ENCODE measurements at regions not wholly inside any gene's neighbourhood (a gene's known extent, or its start where the extent isn't known, plus 50 kb on each side); places are given as distances from the start of the nearest gene placed in this dataset.

- no peaks in the 10 kb centered on the region for H3K36me3 ChIP-seq (ENCODE audit: insufficient read depth, low read length)
- no peak overlapping the region for H3K4me2 ChIP-seq (ENCODE audit: low read length)
- no peak overlapping the region for H3K9ac ChIP-seq (ENCODE audit: low read length)
- no peak for TF ChIP-seq EZH2 (IDR thresholded peaks at IDR 0.05; ENCODE audit: borderline replicate concordance, low read length)
- TF ChIP-seq, protein P1, sequence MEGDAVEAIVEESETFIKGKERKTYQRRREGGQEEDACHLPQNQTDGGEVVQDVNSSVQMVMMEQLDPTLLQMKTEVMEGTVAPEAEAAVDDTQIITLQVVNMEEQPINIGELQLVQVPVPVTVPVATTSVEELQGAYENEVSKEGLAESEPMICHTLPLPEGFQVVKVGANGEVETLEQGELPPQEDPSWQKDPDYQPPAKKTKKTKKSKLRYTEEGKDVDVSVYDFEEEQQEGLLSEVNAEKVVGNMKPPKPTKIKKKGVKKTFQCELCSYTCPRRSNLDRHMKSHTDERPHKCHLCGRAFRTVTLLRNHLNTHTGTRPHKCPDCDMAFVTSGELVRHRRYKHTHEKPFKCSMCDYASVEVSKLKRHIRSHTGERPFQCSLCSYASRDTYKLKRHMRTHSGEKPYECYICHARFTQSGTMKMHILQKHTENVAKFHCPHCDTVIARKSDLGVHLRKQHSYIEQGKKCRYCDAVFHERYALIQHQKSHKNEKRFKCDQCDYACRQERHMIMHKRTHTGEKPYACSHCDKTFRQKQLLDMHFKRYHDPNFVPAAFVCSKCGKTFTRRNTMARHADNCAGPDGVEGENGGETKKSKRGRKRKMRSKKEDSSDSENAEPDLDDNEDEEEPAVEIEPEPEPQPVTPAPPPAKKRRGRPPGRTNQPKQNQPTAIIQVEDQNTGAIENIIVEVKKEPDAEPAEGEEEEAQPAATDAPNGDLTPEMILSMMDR (IDR thresholded peaks at IDR 0.05; ENCODE audit: low read length): no peak
- H3K4me1 ChIP-seq (ENCODE audit: insufficient read depth, low read length, severe bottlenecking): no peaks in the 10 kb centered on the region
- H3F3A ChIP-seq (ENCODE audit: insufficient read depth, low read length): no peaks in the 10 kb centered on the region
- H3K27me3 ChIP-seq (ENCODE audit: insufficient read depth, low read length): no peaks in the 10 kb centered on the region
- no peaks in the 10 kb centered on the region for H3K9me2 ChIP-seq (ENCODE audit: low read depth, low read length)
- H3K4me3 ChIP-seq (ENCODE audit: low read depth, low read length, poor library complexity, severe bottlenecking): no peak overlapping the region
- no peaks in the 10 kb centered on the region for H3K9me3 ChIP-seq (ENCODE audit: low read length)
- H3K79me2 ChIP-seq (ENCODE audit: insufficient read depth, low read length): no peaks in the 10 kb centered on the region
- no peak overlapping the region for H2AFZ ChIP-seq (ENCODE audit: low read length)
- no peaks in the 10 kb centered on the region for H4K20me1 ChIP-seq (ENCODE audit: insufficient read depth, low read length)
- H3K27ac ChIP-seq (ENCODE audit: low read depth, low read length, poor library complexity, severe bottlenecking): no peak overlapping the region
Observed at GRCh38 chr10:107873007-107873406, 708.5 kb upstream of the SORCS1 start.

- H3K79me2 ChIP-seq (ENCODE audit: insufficient read depth, low read length): no peaks in the 10 kb centered on the region
- H2AFZ ChIP-seq (ENCODE audit: low read length): no peak overlapping the region
- H3K9me3 ChIP-seq (ENCODE audit: low read length): no peaks in the 10 kb centered on the region
- no peak overlapping the region for H3K4me2 ChIP-seq (ENCODE audit: low read length)
- H3K27me3 ChIP-seq (ENCODE audit: insufficient read depth, low read length): no peaks in the 10 kb centered on the region
- no peaks in the 10 kb centered on the region for H3F3A ChIP-seq (ENCODE audit: insufficient read depth, low read length)
- H3K36me3 ChIP-seq (ENCODE audit: insufficient read depth, low read length): no peaks in the 10 kb centered on the region
- H3K9me2 ChIP-seq (ENCODE audit: low read depth, low read length): no peaks in the 10 kb centered on the region
- TF ChIP-seq EZH2 (IDR thresholded peaks at IDR 0.05; ENCODE audit: borderline replicate concordance, low read length): no peak
- TF ChIP-seq, protein P1 (IDR thresholded peaks at IDR 0.05; ENCODE audit: low read length): no peak
- no peak overlapping the region for H3K27ac ChIP-seq (ENCODE audit: low read depth, low read length, poor library complexity, severe bottlenecking)
- no peak overlapping the region for H3K4me3 ChIP-seq (ENCODE audit: low read depth, low read length, poor library complexity, severe bottlenecking)
- no peaks in the 10 kb centered on the region for H4K20me1 ChIP-seq (ENCODE audit: insufficient read depth, low read length)
- H3K9ac ChIP-seq (ENCODE audit: low read length): no peak overlapping the region
- no peaks in the 10 kb centered on the region for H3K4me1 ChIP-seq (ENCODE audit: insufficient read depth, low read length, severe bottlenecking)
Observed at GRCh38 chr10:107865691-107866090, 701.2 kb upstream of the SORCS1 start.

DNA sequence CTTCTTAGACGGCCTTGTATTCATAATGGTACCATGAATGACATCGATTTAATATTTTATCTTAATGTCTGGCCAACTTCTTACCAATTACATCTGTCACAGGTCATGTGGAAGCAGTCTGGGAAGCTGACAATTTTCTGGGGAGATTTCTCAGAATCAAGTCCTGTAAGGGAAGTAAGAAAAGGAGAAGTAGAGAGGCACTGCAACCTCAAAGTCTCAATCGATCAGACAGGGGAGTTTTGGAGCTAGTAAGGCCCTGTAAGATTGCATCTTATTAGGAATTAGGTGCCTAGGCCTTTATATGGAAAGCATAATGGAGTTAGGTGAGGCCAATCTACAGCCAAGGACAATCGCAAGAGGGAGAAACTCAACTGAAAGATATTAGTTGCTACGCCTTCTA, 694.6 kb upstream of the SORCS1 start:
- H3K79me2 ChIP-seq (ENCODE audit: insufficient read depth, low read length): no peaks in the 10 kb centered on the region
- no peak overlapping the region for H3K4me2 ChIP-seq (ENCODE audit: low read length)
- TF ChIP-seq, protein P1 (IDR thresholded peaks at IDR 0.05; ENCODE audit: low read length): no peak
- no peak for TF ChIP-seq EZH2 (IDR thresholded peaks at IDR 0.05; ENCODE audit: borderline replicate concordance, low read length)

More for the DNA sequence above, 694.6 kb upstream of the SORCS1 start:
- Histone ChIP-seq H3K4me3 (ENCODE audit: low read depth, low read length, poor library complexity, severe bottlenecking) (no peak overlapping the region), H3K36me3 (ENCODE audit: insufficient read depth, low read length) (no peaks in the 10 kb centered on the region), H3K9me3 (ENCODE audit: low read length) (no peaks in the 10 kb centered on the region), H3K27me3 (ENCODE audit: insufficient read depth, low read length) (no peaks in the 10 kb centered on the region), H4K20me1 (ENCODE audit: insufficient read depth, low read length) (no peaks in the 10 kb centered on the region), H3K9me2 (ENCODE audit: low read depth, low read length) (no peaks in the 10 kb centered on the region), H3K27ac (ENCODE audit: low read depth, low read length, poor library complexity, severe bottlenecking) (no peak overlapping the region), H3K4me1 (ENCODE audit: insufficient read depth, low read length, severe bottlenecking) (no peaks in the 10 kb centered on the region), H3F3A (ENCODE audit: insufficient read depth, low read length) (no peaks in the 10 kb centered on the region), H3K9ac (ENCODE audit: low read length) (no peak overlapping the region), H2AFZ (ENCODE audit: low read length) (no peak overlapping the region)

Measured in OCI-LY1 (cell line).